SK-N-SH treated with all-trans-retinoic acid at 6 μM for 48 hours (cell line): ENCODE measurements at regions not wholly inside any gene's neighbourhood (a gene's known extent, or its start where the extent isn't known, plus 50 kb on each side); places are given as distances from the start of the nearest gene placed in this dataset.

Source experiments
- ATAC-seq: fragments of 200-7000 bp; cut with Tn5 transposase; 3 replicates; pipeline ENCODE4 v1.9.1; 2020; ENCODE audit warnings: mild to moderate bottlenecking, moderate library complexity
- ARNTL ChIP-seq: fragments of 450-650 bp; formaldehyde crosslinking; IDR thresholded peaks from 2 replicates; pipeline ENCODE4 v1.5.0; 2020; ENCODE audit warnings: low read depth, mild to moderate bottlenecking, moderate library complexity, borderline replicate concordance
- BACH2 ChIP-seq: fragments of 250-450 bp; sonication (Bioruptor Pico); IDR thresholded peaks from 2 replicates; pipeline ENCODE4 v1.9.0; 2021; ENCODE audit warnings: mild to moderate bottlenecking, borderline replicate concordance
- CREB5 ChIP-seq: fragments of 250-450 bp; sonication (Bioruptor Pico); IDR thresholded peaks from 2 replicates; pipeline ENCODE4 v1.5.1; 2020; ENCODE audit warnings: low read depth, mild to moderate bottlenecking, moderate library complexity
- CSDC2 ChIP-seq: fragments of 250-450 bp; sonication (Bioruptor Pico); IDR thresholded peaks from 2 replicates; pipeline ENCODE4 v1.5.0; 2020; ENCODE audit warnings: mild to moderate bottlenecking, moderate library complexity
- CSRNP3 ChIP-seq: fragments of 250-450 bp; sonication (Bioruptor Pico); IDR thresholded peaks from 2 replicates; pipeline ENCODE4 v1.5.1; 2021; ENCODE audit warnings: mild to moderate bottlenecking, moderate library complexity
- ESRRG ChIP-seq: fragments of 250-450 bp; sonication (Bioruptor Pico); IDR thresholded peaks from 2 replicates; pipeline ENCODE4 v1.6.1; 2021; ENCODE audit warnings: mild to moderate bottlenecking
- OSR1 ChIP-seq: fragments of 250-450 bp; sonication (Bioruptor Pico); IDR thresholded peaks from 2 replicates; pipeline ENCODE4 v1.8.0; 2022; ENCODE audit warnings: moderate library complexity, mild to moderate bottlenecking, inconsistent platforms
- RARB ChIP-seq: fragments of 250-450 bp; sonication (Bioruptor Pico); IDR thresholded peaks from 2 replicates; pipeline ENCODE4 v1.8.0; 2021; ENCODE audit warnings: mild to moderate bottlenecking, moderate library complexity
- SNAI2 ChIP-seq: fragments of 250-450 bp; sonication (Bioruptor Pico); IDR thresholded peaks from 2 replicates; pipeline ENCODE4 v1.5.0; 2020; ENCODE audit warnings: mild to moderate bottlenecking, moderate library complexity
- TCF4 ChIP-seq: fragments of 250-450 bp; sonication (Bioruptor Pico); IDR thresholded peaks from 2 replicates; pipeline ENCODE4 v1.8.0; 2021; ENCODE audit warnings: mild to moderate bottlenecking, moderate library complexity, borderline replicate concordance
- TOX ChIP-seq: fragments of 250-450 bp; sonication (Bioruptor Pico); IDR thresholded peaks from 2 replicates; pipeline ENCODE4 v1.8.0; 2021; ENCODE audit warnings: mild to moderate bottlenecking, moderate library complexity, borderline replicate concordance
- TSHZ2 ChIP-seq: fragments of 250-450 bp; sonication (Bioruptor Pico); IDR thresholded peaks from 2 replicates; pipeline ENCODE4 v1.5.0; 2020; ENCODE audit warnings: mild to moderate bottlenecking, moderate library complexity
- ZC3H10 ChIP-seq: fragments of 250-450 bp; sonication (Bioruptor Pico); IDR thresholded peaks from 2 replicates; pipeline ENCODE4 v1.5.1; 2021; ENCODE audit warnings: mild to moderate bottlenecking, moderate library complexity
- ZFP3 ChIP-seq: fragments of 250-450 bp; sonication (Bioruptor Pico); IDR thresholded peaks from 2 replicates; pipeline ENCODE4 v1.5.0; 2020; ENCODE audit warnings: mild to moderate bottlenecking, moderate library complexity
- ZFP30 ChIP-seq: fragments of 450-650 bp; formaldehyde crosslinking; IDR thresholded peaks from 2 replicates; pipeline ENCODE4 v1.5.0; 2022; ENCODE audit warnings: mild to moderate bottlenecking, moderate library complexity
- ZNF565 ChIP-seq: fragments of 450-650 bp; formaldehyde crosslinking; conservative IDR thresholded peaks from 2 replicates; pipeline ENCODE4 v1.5.0; 2020; ENCODE audit warnings: low read depth, mild to moderate bottlenecking, moderate library complexity
- ZNF70 ChIP-seq: fragments of 450-650 bp; formaldehyde crosslinking; IDR thresholded peaks from 2 replicates; pipeline ENCODE4 v1.5.0; 2020; ENCODE audit warnings: mild to moderate bottlenecking, moderate library complexity
- ZNF8 ChIP-seq: fragments of 450-650 bp; formaldehyde crosslinking; IDR thresholded peaks from 2 replicates; pipeline ENCODE4 v1.5.0; 2020; ENCODE audit warnings: mild to moderate bottlenecking, moderate library complexity
- TF ChIP-seq, protein P1 (sequence below): fragments of 250-450 bp; sonication (Bioruptor Pico); IDR thresholded peaks from 2 replicates; pipeline ENCODE4 v1.8.0; 2021; ENCODE audit warnings: low read depth, mild to moderate bottlenecking, moderate library complexity, borderline replicate concordance
- TF ChIP-seq, protein P2 (sequence below): fragments of 250-450 bp; sonication (Bioruptor Pico); IDR thresholded peaks from 2 replicates; pipeline ENCODE4 v1.8.0; 2020; ENCODE audit warnings: mild to moderate bottlenecking, moderate library complexity, borderline replicate concordance

- no peak for ATAC-seq
- TF ChIP-seq CSRNP3 (CRISPR knock-in tag) (no peak), OSR1 (CRISPR knock-in tag) (no peak), RARB (no peak), ZNF565 (CRISPR knock-in tag) (no peak), ZNF8 (CRISPR knock-in tag) (no peak), ARNTL (CRISPR knock-in tag) (no peak), TSHZ2 (CRISPR knock-in tag) (no peak), BACH2 (CRISPR knock-in tag) (no peak), ZC3H10 (CRISPR knock-in tag) (no peak), ZFP3 (CRISPR knock-in tag) (no peak), CSDC2 (no peak), TOX (CRISPR knock-in tag) (no peak), TCF4 (CRISPR knock-in tag) (no peak), ESRRG (no peak), SNAI2 (CRISPR knock-in tag) (no peak), CREB5 (CRISPR knock-in tag) (no peak)
- TF ChIP-seq, protein P1, sequence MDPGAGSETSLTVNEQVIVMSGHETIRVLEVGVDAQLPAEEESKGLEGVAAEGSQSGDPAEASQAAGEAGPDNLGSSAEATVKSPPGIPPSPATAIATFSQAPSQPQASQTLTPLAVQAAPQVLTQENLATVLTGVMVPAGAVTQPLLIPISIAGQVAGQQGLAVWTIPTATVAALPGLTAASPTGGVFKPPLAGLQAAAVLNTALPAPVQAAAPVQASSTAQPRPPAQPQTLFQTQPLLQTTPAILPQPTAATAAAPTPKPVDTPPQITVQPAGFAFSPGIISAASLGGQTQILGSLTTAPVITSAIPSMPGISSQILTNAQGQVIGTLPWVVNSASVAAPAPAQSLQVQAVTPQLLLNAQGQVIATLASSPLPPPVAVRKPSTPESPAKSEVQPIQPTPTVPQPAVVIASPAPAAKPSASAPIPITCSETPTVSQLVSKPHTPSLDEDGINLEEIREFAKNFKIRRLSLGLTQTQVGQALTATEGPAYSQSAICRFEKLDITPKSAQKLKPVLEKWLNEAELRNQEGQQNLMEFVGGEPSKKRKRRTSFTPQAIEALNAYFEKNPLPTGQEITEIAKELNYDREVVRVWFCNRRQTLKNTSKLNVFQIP (CRISPR knock-in tag) = no peak
- TF ChIP-seq, protein P2, sequence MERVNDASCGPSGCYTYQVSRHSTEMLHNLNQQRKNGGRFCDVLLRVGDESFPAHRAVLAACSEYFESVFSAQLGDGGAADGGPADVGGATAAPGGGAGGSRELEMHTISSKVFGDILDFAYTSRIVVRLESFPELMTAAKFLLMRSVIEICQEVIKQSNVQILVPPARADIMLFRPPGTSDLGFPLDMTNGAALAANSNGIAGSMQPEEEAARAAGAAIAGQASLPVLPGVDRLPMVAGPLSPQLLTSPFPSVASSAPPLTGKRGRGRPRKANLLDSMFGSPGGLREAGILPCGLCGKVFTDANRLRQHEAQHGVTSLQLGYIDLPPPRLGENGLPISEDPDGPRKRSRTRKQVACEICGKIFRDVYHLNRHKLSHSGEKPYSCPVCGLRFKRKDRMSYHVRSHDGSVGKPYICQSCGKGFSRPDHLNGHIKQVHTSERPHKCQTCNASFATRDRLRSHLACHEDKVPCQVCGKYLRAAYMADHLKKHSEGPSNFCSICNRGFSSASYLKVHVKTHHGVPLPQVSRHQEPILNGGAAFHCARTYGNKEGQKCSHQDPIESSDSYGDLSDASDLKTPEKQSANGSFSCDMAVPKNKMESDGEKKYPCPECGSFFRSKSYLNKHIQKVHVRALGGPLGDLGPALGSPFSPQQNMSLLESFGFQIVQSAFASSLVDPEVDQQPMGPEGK (CRISPR knock-in tag) = no peak
- TF ChIP-seq, all 23 proteins: peak for 0
Measured at GRCh38 chr6:85363870-85364269, 86.0 kb upstream of the NT5E start.

DNA sequence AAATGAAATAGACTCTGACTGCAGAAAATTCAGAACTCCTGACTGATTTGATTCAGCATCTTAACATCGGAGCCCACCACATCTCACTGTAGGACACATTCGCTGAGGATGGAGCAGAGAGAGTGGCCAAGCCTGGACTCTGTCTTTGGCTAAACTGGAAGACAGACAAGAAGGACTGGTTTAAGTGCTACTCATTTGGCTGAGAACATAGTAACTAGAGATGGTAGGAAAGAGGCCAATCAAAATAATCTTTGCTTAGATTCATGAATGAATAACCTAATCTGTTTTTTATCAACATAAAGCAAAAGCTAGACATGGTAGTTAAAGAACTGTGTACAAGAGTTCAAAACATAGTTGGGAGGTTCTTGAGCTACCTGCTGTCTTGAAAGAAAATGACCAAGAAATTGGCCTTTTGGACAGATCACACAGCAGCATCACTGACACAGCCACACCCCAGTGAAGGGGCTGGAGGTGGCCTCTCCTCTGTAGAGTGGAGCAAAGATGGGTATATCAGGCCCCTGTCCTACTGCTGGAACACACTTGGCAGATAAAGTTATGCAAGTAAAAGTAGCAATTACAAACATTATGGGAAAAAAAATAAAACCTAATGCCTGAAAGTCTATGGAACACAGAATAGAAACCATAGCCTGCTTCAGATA is 87.1 kb upstream of the NT5E start:
- no peak for TF ChIP-seq BACH2 (CRISPR knock-in tag)
- no peak for TF ChIP-seq TSHZ2 (CRISPR knock-in tag)
- TF ChIP-seq ZFP30 (CRISPR knock-in tag) = no peak
- TF ChIP-seq RARB = no peak
- no peak for TF ChIP-seq ZNF70
- TF ChIP-seq OSR1 (CRISPR knock-in tag) = no peak
- no peak for TF ChIP-seq TOX (CRISPR knock-in tag)
- TF ChIP-seq, protein P2 (CRISPR knock-in tag) = no peak
- no peak for TF ChIP-seq ZC3H10 (CRISPR knock-in tag)
- no peak for TF ChIP-seq SNAI2 (CRISPR knock-in tag)
- TF ChIP-seq ARNTL (CRISPR knock-in tag) = no peak
- TF ChIP-seq, all 23 proteins: peak for 0
- peak; percentile 65 for ATAC-seq
